Esophagus mucosa (tissue), 1 donor: ENCODE measurements at regions not wholly inside any gene's neighbourhood (a gene's known extent, or its start where the extent isn't known, plus 50 kb on each side); places are given as distances from the start of the nearest gene placed in this dataset.

ENCODE experiments used
- ATAC-seq: fragments of 200-7000 bp; cut with Tn5 transposase; one replicate; pipeline ENCODE4 v1.9.1; 2020
- donor health status: DM: yes; HTN: yes; CAD: no.

DNA sequence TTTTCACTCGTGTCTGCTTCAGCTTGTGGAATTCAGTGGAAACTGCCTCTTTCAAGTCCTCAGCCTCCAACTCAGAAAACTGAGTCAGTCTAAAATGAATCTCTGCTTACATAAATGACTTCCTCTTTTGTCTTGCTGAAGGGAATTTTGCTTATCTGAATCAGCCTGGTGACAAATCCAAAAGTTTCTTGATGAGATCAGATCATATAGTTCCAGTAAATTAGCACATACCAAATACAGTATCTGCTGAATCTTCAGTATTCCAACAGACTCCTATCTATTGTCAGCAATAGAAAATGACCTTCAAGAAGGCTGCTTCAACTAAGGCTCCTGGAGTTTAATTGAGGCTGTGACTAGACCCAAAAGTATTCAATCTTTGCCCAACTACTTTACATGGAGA lies 290.0 kb downstream of the MZT1 start:
- no peak for ATAC-seq

DNA sequence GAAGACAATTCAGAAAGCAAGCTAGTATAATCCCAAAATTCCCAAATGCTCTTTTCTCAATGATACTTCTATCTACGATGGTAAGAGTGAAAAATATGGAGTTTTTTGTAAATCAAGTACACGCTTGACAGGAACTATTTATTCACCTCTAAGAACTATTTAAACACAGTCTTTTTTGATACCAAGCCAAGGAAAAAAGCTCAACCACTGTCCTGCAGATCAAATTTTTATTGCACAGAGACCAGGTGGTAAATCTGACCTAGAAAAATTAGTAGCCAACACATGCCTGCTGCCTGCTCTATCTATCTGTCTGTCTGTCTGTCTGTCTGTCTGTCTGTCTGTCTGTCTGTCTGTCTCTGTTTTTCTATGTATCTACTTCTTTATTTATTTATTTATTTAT lies 292.2 kb downstream of the MZT1 start:
- no peak for ATAC-seq

DNA sequence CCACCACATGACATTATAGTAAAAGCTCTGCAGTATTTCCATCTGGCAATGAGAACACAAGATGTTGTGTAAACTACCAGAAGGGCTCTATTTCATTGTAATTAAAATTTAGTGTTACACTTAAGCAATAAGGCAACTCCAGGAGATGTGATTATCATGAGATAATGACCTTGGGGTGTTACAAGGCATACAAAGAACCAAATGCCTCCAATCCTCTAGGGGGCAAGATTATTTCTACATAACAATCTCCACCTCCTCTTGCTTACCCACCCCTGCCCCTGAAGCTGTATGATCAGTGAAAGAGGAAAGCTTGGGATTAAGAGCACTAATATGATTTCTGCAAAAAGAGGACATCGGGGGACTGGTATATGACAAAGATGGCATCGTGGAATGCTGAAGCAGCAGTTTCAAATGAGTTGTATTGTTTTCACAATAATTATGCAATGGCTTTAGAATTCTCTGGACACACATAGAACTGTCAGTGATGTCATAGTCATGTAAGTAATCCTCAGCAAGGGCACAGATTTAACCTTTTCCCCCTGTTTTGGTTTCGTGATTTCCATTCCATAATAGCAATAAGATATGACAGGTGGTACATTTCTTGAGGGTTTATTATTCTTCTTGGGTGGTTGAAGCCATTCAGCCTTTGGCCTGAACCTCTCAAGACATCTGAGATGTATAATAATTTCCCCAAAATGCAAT lies 295.3 kb downstream of the MZT1 start:
- no peak for ATAC-seq

DNA sequence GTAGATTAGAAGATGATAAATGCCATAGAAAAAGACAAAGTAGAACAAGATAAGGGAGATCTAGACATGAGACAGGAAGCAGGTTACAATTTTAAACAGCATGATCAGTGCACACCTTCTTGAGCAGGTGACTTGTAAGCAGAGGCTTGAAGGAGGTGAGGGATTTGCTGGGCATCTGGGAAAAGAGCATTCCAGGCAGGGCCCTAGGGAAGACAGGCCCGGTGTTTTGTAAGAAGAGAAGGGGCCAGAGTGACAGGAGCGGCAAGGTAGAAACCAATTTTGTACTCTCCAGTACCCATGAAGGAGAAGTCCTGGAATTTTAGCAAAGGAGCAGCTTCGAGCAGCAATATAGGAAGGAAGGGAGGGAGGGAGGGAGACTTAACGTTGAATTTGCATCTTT lies 296.5 kb downstream of the MZT1 start:
- no peak for ATAC-seq

DNA sequence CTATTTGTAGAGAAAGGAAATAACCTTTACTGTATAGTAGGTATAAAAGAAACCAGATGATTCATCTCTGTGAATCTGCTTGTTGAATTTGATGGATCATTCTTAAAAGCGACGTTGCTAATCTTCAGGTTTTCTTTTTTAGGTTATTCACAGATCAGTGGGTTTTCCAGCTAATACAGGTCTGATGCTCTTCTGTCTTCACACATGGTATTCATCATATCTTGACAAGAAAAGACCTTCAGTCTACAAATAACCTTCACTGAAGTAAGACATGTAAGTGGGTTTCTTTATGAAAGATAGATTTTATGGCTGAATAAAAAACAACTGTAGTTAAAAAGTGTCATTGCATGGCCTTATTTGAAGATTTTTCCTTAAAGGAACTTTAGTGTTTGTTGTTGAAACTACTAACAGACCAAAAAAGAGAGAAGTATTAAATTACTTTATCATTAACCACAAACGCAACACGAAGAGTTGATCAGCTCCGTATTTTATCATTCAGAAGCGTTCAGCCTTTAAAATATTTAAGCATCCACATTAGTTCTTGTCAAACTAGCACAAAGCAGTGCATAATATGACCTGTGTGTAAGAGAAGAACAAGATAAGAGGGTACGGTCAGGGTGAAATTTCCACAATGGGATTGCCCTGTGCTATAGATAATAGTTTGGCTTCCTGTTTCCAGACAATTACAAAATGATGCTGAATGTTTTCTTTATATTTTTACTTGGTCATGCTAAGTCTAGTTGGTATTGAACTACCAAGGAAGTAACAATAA lies 299.5 kb downstream of the MZT1 start:
- no peak for ATAC-seq

DNA sequence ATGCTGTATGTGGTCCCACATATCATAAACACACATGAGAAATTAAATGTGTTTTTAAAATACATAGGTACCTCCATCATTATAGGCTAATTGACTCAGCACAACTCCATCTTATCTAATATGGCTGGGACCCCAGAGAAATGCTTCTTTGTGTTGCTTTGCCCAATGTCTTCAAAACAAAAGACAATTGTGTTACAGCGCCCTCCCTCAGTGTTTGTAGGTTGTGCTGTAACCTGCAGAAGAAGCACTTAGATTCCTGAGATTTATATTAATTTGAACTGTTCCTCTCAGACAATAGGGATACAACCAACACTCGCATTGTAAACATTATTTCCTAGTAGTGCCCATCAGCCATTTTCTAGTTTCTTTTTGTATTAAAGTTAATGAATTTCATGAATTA lies 303.4 kb downstream of the MZT1 start:
- no peak for ATAC-seq

DNA sequence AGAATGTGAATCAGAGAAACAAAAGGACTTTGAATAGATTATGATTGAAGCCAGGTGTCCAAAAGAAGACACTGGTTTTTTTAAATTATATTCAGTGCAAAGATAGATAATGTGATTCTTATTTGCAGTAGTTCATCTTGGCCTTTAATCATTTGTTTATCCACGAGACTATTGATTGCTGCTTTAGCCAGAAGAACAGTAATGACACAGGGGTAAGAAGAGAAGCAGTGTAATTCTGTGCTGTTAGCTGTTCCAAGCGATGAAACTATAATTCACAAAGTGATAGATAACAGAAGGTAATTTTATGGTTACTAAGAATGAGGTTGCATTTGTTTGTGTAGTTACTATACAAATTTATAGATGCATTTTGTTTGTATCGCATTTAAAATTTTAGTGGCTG lies 311.6 kb downstream of the MZT1 start:
- no peak for ATAC-seq

DNA sequence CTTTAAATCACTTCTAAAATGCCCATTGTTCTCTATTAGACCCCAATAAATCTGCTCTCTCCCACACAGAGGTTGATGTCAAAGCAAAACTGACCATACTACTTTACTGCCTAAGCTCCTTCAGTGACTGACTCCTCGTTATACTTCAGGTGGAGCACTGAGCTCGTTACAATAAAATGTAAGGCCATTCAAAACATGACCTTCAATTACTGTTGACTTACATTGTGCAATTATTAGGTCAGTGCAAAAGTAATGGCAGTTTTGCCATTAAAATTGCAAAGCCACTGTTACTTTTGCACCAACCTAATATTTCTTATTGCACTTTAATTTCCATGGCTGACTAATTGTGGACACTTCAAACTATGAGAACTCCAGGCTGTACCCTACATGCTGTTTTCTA lies 314.9 kb downstream of the MZT1 start:
- ATAC-seq, result no peak

DNA sequence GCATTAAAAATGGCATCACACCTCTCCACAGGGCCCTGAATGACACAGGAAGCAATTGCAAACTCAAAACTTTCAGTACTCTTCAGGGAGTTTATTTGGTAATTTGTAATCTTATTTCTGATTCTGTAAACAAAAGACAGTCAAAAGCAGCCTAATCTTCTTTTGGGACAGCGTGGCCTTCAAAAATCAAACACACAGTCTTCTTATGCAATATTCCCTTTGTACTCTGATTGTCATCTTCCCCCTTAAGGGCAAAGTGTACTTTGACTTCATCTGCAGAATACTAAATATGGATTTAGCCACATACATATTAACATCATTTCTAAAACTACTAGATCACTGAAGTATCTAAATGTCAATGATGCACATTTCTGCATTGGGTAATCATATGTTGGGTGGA lies 322.0 kb downstream of the MZT1 start:
- ATAC-seq, result no peak

DNA sequence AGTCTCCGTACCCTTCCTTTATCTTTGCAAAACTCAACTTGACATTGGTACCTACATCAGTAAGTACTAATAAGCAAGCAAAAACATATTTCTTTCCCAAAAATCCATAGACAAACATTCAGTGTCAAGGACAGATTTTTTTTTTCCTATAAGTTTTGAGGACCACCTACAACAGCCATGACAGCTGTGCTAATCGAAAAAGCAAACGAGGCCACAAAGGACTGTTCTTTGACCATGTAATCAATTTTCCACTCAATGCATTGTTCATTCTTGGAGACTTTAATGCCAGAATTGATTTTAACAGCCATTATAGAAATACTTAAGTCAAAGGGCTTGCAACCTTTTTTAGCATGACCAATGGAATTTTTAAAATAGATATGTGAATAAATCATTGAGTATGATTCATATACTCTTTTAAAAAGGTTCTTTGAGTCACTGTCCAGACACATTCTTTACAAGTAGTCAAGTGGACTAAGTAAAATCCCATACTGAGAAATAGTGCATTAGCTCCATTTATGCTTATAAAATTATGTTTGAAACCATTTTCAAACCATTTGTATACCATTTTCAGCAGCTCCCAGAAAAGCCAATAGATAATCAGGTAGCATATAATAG lies 323.9 kb downstream of the MZT1 start:
- ATAC-seq, result no peak

DNA sequence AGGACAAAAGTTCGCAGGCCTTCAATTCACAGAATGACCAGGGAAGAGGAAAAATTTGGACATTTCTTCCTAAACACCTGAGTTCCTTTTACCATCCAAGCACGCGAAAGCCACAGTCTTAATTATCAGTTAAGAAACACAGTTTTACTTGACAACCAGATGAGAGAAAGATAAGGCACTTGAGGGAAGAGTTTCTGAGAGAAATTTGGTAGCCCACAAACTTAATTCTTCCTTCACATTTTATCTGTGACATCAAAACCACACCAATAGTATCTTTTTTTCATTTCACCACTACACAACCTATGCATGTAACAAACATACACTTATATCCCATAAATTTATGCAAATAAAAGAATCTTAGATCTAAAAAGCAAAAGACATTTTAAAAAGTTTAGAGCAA lies 326.6 kb downstream of the MZT1 start:
- ATAC-seq, result no peak

DNA sequence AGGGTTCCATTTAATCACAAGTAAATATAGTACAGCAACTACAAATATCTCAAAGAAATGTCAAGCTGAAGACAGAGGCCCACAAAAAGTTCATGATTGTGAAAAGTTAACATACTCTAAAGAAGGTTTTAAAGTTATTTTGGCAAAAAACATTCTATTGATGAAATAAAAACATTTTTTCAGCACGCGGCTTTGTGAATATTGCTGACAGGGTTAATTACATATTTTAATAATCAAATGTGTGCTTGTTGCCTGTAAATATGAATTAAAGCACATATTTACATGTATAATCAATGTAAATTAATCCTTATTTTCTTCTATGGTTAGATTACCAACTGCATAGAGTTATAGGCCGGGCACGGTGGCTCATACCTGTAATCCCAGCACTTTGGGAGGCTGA lies 328.1 kb downstream of the MZT1 start:
- no peak for ATAC-seq

DNA sequence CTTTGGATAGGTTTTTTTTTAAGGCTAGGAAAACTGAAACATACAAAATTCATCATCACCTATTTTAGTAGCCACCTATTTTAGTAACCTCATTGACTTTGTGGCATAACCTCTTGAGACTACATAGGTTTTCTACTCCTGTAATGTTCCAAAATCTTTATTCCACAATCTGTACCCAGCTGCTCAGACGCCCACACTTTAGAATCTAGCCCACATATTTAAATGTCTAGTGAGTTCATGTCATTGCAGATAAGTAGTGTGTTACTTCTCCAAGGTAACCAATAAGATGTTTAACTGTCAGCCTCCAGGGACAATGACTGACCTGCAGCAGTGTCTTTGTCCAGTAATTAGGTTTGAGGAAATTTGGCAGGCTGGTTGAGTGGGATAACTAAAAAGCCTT lies 330.2 kb downstream of the MZT1 start:
- no peak for ATAC-seq

DNA sequence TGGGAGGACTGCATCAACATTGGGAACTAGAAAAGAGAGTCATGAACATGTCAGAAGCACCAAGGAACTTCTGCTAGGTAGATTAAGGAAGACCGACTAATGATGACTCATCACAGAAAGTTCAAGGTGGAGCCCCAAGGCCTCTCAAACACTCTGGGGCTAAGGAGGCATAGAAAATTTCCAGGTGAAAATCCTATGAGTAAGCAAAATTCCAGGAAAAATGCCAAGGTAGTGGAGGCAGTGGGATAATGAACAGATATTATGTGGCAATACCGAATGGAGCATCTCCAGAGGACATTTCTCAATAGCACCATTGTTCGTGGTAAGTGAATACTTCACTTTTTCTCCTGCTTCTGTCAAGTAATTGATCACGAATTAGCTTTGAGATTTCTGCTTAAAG lies 336.5 kb downstream of the MZT1 start:
- ATAC-seq, result peak; percentile 92

DNA sequence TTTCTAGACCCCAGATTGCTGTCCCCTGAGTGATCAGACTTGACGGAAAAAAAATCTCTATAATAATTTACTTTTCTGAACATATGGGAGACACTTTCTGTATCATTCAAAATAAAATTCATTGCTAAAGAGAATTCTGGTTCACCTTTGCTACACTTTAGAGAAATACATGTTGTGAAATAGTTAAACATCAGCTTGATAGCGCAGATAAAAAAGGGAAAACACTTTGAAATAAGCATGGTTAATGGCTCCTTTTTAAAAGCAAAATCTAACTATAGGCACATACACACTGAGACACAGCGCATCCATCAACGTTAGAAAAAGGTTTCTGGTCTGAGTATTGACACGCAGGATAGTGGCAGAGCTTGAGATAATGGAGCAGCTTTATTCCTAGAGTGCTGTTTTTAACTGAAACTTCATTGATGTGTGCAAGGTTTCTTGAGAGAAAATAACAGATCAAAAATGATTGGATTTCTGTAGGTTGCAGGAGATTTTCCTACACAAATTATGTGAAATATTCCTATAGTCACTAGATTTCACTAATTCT lies 341.2 kb downstream of the MZT1 start:
- ATAC-seq, result no peak

DNA sequence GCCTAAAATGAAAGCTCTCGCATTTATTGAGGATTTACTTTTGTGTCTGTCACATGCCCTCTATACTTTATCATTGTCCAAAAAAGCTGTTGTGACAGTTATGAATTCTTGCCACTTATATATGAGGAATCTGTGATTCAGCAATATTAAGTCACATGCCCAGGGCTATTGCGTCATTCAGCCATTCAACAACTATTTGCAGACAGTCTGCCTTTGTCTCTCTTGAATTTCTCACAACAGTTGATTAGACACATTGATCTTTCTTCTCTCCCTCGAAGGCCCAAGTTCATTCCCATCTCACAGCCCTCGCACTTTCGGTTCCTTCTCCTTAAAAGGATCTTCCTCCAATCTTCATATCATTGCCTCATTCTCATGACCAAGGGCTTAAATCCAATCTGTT lies 342.6 kb downstream of the MZT1 start:
- peak; percentile 77 for ATAC-seq

DNA sequence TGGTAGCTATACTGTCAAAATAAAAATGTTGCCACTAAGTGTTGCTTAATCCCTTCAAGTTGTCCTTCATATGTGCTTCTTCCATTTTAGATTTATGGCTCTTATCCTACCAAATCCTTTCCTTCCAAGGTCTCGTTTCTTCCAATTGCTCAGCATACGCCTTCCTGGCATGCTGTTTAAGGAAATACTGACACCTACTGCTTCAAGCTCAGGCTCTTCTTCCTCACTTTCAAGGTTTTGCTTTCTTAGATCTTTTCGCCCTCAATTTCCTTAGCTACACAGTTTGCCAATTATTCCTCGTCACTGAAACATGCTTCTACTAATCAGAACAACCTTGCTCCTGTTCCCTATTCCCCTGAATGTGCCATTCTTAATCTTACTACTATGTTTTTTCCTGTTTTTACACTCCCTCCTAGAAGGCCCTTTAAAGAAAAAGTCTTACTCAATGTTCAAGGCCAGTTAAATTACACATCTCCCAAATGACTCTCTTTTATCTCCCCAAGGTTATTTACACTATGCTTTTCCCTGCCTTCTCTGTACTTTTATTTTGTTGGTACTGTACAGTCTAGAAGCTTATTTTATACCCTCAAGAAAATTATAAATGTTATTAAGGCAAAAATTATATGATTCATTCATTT lies 343.1 kb downstream of the MZT1 start:
- ATAC-seq, result no peak

DNA sequence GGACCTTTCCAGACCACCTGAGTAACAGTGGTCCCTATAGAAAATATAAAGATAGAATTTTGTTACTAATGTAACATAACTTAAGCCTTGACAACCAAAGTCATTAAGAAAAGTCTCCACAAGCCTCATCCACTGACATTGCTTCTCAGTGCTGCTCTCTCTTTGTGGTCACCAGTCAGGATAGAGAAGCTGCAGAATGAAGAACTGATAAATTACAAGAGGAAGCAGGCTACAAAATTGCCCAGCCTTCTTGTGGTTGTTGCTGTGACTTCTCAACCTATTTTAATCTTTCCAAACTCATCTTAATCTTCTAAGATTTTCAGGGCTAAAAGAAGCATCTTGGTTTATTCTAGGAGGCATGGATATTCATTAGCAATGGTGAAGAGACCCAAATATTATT lies 343.8 kb downstream of the MZT1 start:
- no peak for ATAC-seq

DNA sequence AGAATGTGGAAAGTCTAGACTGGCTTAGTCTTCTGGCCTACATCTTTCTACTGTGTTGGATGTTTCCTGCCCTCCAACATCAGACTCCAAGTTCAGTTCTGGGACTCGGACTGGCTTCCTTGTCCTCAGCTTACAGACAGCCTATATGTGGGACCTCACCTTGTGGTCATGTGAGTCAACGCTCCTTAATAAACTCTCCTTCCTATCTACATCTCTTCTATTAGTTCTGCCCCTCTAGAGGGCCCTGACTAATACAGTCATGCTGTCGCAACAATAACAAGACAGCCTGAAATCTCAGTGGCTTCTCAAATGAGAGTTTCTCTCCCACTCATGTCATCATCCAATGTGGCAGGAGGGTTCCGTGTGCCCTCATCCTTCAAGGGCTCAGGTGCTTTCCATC lies 347.8 kb downstream of the MZT1 start:
- no peak for ATAC-seq

DNA sequence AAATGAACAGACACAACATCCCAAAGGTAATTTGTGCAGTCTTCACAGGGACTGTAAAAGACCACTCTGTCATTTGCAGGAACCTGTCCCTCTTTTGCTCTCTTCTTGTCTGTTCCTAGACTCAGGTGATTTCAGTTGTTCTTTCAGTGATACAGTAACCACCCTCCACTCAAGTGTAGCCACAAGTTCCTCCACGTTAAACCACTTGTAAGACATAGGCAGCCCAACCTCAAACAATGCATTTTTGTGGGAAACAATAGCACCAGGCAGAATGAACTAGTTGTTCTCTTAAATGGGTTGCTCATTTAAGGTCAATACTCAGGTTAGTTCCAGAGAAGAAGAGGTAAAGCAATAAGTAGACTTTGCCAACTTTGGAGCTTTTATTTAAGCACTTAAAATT lies 359.4 kb downstream of the MZT1 start:
- no peak for ATAC-seq

DNA sequence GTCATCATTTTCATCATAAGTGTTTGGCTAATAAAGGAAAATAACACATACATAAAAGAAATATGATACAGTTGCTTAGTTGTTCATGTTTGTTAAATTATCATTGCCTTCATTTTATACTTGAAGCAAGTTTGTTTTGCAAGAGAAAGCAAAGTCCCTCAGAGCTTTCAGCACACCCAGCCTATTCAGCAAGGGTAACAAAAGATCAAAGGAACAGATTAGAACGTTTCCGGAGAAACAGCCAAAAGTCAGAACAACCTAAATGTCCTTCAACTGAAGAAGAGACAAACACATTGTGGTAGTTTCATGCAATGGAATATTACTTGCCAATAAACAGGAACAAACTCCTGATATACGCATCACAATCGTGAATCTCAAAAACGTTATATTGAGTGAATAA lies 380.7 kb downstream of the MZT1 start:
- no peak for ATAC-seq

DNA sequence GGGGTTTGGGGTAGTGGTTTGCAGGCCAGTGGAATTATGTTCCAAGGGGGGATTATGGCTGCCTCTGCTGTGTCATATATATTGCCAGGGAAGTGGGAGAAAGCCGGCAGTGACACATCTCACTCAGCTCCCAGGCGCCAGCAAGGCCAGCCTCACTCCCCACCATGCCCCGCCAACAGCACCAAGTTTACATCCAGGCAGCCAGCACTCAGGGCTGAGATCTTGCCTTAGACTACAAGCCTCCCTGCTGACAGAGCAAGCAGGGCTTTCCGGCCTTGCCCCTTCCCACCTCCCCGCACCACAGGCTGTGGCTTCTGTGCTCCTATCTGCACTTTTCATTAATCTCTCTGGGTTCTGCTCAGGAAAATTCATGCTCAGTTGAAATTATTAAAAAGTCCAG lies 385.1 kb downstream of the MZT1 start:
- no peak for ATAC-seq

DNA sequence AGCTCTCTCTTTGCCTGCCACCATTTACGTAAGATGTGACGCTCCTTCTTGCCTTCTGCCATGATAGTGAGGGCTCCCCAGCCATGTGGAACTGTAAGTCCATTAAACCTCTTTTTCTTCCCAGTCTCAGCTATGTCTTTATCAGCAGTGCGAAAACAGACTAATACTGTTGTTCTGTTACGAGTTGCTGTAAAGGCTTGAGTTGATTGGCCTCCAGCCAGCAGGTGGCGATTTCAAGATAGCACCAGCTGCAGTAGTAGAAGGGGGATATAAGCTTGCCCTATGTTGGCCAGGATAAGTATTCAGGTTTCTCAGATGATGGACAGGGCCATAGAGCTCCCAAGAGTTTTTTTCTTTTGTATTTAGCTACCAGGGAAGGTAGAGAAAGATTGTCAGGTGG lies 385.5 kb downstream of the MZT1 start:
- no peak for ATAC-seq
